ENCODE measurements at regions not wholly inside any gene's neighbourhood (a gene's known extent, or its start where the extent isn't known, plus 50 kb on each side); places are given as distances from the start of the nearest gene placed in this dataset.
"Not testable (repeated sequence)": the region's sequence is repeated elsewhere in the genome, so short reads cannot be mapped to it uniquely, and the experiment has no call there.

DNA sequence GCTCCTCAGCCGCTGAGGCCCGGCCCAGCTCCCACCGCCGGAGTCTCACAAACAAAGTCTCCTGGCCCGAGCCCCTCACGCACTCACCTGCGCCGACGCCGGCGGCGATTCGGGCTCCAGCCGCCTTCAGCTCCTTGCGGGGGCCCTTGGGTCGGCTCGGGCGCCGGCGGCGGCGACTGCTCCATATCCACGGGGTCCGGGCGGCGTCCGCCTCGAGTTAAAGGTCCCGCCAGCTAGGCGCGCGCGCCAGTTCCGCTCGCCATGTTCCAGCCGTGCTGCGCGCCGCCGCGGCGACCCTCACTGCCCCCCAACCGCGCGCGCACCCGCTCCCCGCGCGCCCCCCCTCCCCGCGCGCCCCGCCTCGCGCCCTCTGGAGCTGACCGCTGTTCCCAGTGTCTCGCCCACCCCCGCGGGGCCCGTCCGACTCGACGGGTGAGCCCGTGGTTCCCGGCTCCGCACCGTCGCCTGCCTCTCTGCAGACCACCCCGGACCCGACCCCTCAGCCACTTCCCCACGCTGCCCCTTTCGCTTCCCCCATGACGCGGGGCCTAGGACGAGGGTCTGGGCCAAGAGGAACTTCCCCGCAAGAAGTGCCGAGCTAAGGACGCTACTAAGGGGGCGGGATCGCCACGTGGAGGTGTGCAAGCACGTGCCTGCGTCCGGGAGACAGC, 396.1 kb downstream of the ZNF33B start:
- H3K9me3 Mint-ChIP-seq = peaks cover 35% of the 10 kb centered on the region
- TF ChIP-seq, protein P1, sequence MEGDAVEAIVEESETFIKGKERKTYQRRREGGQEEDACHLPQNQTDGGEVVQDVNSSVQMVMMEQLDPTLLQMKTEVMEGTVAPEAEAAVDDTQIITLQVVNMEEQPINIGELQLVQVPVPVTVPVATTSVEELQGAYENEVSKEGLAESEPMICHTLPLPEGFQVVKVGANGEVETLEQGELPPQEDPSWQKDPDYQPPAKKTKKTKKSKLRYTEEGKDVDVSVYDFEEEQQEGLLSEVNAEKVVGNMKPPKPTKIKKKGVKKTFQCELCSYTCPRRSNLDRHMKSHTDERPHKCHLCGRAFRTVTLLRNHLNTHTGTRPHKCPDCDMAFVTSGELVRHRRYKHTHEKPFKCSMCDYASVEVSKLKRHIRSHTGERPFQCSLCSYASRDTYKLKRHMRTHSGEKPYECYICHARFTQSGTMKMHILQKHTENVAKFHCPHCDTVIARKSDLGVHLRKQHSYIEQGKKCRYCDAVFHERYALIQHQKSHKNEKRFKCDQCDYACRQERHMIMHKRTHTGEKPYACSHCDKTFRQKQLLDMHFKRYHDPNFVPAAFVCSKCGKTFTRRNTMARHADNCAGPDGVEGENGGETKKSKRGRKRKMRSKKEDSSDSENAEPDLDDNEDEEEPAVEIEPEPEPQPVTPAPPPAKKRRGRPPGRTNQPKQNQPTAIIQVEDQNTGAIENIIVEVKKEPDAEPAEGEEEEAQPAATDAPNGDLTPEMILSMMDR (IDR thresholded peaks at IDR 0.05; ENCODE audit: unreplicated experiment) = no peak
- H3K36me3 Mint-ChIP-seq = peaks cover 9% of the 10 kb centered on the region
- no peaks in the 10 kb centered on the region for H3K4me1 Mint-ChIP-seq
- no peaks in the 10 kb centered on the region for H3K27me3 Mint-ChIP-seq (ENCODE audit: low read depth)
- DNase-seq (ENCODE audit: low spot score in 2 of 2, unreplicated experiment in 2 of 2) = no peak
- no peak overlapping the region for H3K4me3 Mint-ChIP-seq
- no peak overlapping the region for H3K27ac Mint-ChIP-seq

GRCh38 chr10:42236401-42236800, 402.0 kb downstream of the ZNF33B start:
- not testable (repeated sequence) for H3K27ac Mint-ChIP-seq; H3K4me1 Mint-ChIP-seq; DNase-seq (ENCODE audit: low spot score in 2 of 2, unreplicated experiment in 2 of 2); H3K27me3 Mint-ChIP-seq (ENCODE audit: low read depth); H3K4me3 Mint-ChIP-seq; H3K36me3 Mint-ChIP-seq
- H3K9me3 Mint-ChIP-seq = peaks cover 17% of the 10 kb centered on the region

- not testable (repeated sequence) for H3K27me3 Mint-ChIP-seq (ENCODE audit: low read depth); H3K27ac Mint-ChIP-seq; H3K4me3 Mint-ChIP-seq; DNase-seq (ENCODE audit: low spot score in 2 of 2, unreplicated experiment in 2 of 2); H3K36me3 Mint-ChIP-seq; H3K4me1 Mint-ChIP-seq
- peaks cover 17% of the 10 kb centered on the region for H3K9me3 Mint-ChIP-seq
Observed at GRCh38 chr10:42235736-42236135, 402.6 kb downstream of the ZNF33B start.

- H3K4me3 Mint-ChIP-seq; H3K27ac Mint-ChIP-seq; H3K4me1 Mint-ChIP-seq; H3K36me3 Mint-ChIP-seq; H3K27me3 Mint-ChIP-seq (ENCODE audit: low read depth); DNase-seq (ENCODE audit: low spot score in 2 of 2, unreplicated experiment in 2 of 2): not testable (repeated sequence)
- H3K9me3 Mint-ChIP-seq = peaks cover 17% of the 10 kb centered on the region
Observed at GRCh38 chr10:42235241-42235640, 403.1 kb downstream of the ZNF33B start.

GRCh38 chr10:42234506-42234905, 403.9 kb downstream of the ZNF33B start:
- not testable (repeated sequence) for DNase-seq (ENCODE audit: low spot score in 2 of 2, unreplicated experiment in 2 of 2); H3K27me3 Mint-ChIP-seq (ENCODE audit: low read depth)

DNA sequence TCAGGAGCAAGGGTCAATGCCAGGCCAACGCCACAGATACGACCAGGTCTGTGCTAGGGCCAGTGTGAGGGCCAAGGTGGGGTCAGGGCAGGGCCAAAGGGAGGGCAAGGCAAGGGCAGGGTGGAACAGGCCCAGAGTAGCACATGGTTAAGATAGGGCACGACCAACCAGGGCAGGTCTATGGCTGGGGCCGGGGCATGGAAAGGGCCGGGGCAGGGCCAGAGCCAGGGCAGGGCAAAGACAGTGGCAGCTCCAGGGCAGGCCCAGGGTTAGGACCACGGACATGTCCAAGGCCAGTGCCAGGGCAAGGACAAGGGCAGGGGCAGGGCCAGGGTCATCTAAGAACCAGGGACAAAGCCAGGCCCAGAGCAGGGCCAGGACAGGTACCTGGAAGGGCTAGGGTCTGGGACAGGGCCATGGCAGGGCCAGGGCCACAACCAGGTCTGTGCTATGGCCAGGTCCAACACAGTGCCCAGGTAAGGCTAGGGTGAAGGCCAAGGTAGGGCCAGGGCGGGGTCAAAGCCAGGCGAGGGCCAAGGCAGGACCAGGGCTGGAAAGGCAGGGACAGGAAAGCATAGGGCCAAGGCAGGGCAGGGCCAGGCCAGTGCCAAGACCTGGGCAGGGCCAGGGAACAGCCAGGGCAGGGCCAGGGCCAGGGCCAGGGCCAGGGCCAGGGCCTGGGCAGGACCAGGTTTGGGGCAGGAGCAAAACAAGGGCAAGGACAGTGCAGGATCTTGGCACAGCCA, 404.7 kb downstream of the ZNF33B start:
- not testable (repeated sequence) for H3K27ac Mint-ChIP-seq; H3K27me3 Mint-ChIP-seq (ENCODE audit: low read depth); DNase-seq (ENCODE audit: low spot score in 2 of 2, unreplicated experiment in 2 of 2); H3K36me3 Mint-ChIP-seq; H3K4me3 Mint-ChIP-seq; H3K4me1 Mint-ChIP-seq
- peaks cover 15% of the 10 kb centered on the region for H3K9me3 Mint-ChIP-seq

More at GRCh38 chr10:42234506-42234905, 403.9 kb downstream of the ZNF33B start:
- not testable (repeated sequence) for H3K4me1 Mint-ChIP-seq, H3K36me3 Mint-ChIP-seq, H3K4me3 Mint-ChIP-seq, H3K27ac Mint-ChIP-seq
- H3K9me3 Mint-ChIP-seq = peaks cover 17% of the 10 kb centered on the region

GRCh38 chr10:42232955-42233354, 405.4 kb downstream of the ZNF33B start:
- H3K27me3 Mint-ChIP-seq (ENCODE audit: low read depth); H3K4me3 Mint-ChIP-seq; H3K27ac Mint-ChIP-seq; H3K36me3 Mint-ChIP-seq; H3K4me1 Mint-ChIP-seq; DNase-seq (ENCODE audit: low spot score in 2 of 2, unreplicated experiment in 2 of 2): not testable (repeated sequence)
- H3K9me3 Mint-ChIP-seq = peaks cover 18% of the 10 kb centered on the region

GRCh38 chr10:42230812-42231211, 407.6 kb downstream of the ZNF33B start:
- peaks cover 30% of the 10 kb centered on the region for H3K9me3 Mint-ChIP-seq
- not testable (repeated sequence) for H3K27ac Mint-ChIP-seq; H3K4me1 Mint-ChIP-seq; H3K27me3 Mint-ChIP-seq (ENCODE audit: low read depth); H3K4me3 Mint-ChIP-seq; DNase-seq (ENCODE audit: low spot score in 2 of 2, unreplicated experiment in 2 of 2)
- peaks cover 16% of the 10 kb centered on the region for H3K36me3 Mint-ChIP-seq

- not testable (repeated sequence) for H3K27me3 Mint-ChIP-seq (ENCODE audit: low read depth); H3K4me3 Mint-ChIP-seq; DNase-seq (ENCODE audit: low spot score in 2 of 2, unreplicated experiment in 2 of 2); H3K4me1 Mint-ChIP-seq; H3K27ac Mint-ChIP-seq
- H3K36me3 Mint-ChIP-seq = peaks cover 16% of the 10 kb centered on the region
- peaks cover 30% of the 10 kb centered on the region for H3K9me3 Mint-ChIP-seq
Observed at GRCh38 chr10:42230115-42230514, 408.3 kb downstream of the ZNF33B start.

GRCh38 chr10:42227859-42228258, 410.5 kb downstream of the ZNF33B start:
- not testable (repeated sequence) for H3K4me3 Mint-ChIP-seq; H3K27me3 Mint-ChIP-seq (ENCODE audit: low read depth); DNase-seq (ENCODE audit: low spot score in 2 of 2, unreplicated experiment in 2 of 2); H3K4me1 Mint-ChIP-seq; H3K27ac Mint-ChIP-seq
- H3K36me3 Mint-ChIP-seq = peaks cover 16% of the 10 kb centered on the region
- peaks cover 34% of the 10 kb centered on the region for H3K9me3 Mint-ChIP-seq

GRCh38 chr10:42193588-42193987, 444.8 kb downstream of the ZNF33B start:
- not testable (repeated sequence) for H3K27me3 Mint-ChIP-seq (ENCODE audit: low read depth); H3K4me1 Mint-ChIP-seq; H3K4me3 Mint-ChIP-seq; H3K27ac Mint-ChIP-seq; DNase-seq (ENCODE audit: low spot score in 2 of 2, unreplicated experiment in 2 of 2); H3K36me3 Mint-ChIP-seq
- peaks cover 48% of the 10 kb centered on the region for H3K9me3 Mint-ChIP-seq

Measured in mesothelial cell of epicardium (in vitro differentiated cells).